Mesodermal cell (in vitro differentiated cells): ENCODE measurements at regions not wholly inside any gene's neighbourhood (a gene's known extent, or its start where the extent isn't known, plus 50 kb on each side); places are given as distances from the start of the nearest gene placed in this dataset.

ENCODE experiments used
- H3K27ac ChIP-seq: 2 replicates; pipeline ENCODE4 v1.7.0; 2013; ENCODE audit warnings: mild to moderate bottlenecking, low read depth, low read length, moderate library complexity; ENCODE audit not compliant: severe bottlenecking
- H3K36me3 ChIP-seq: 2 replicates; pipeline ENCODE4 v1.7.1; 2013; ENCODE audit warnings: mild to moderate bottlenecking, low read length, moderate library complexity; ENCODE audit not compliant: control insufficient read depth, insufficient read depth
- H3K4me1 ChIP-seq: one replicate; pipeline ENCODE4 v1.7.1; 2013; ENCODE audit warnings: mild to moderate bottlenecking, low read length; ENCODE audit not compliant: insufficient read depth, control insufficient read depth, poor library complexity, severe bottlenecking
- H3K4me3 ChIP-seq: 2 replicates; pipeline ENCODE4 v1.7.0; 2013; ENCODE audit warnings: low read length, control low read depth, mild to moderate bottlenecking; ENCODE audit not compliant: insufficient read depth, poor library complexity, severe bottlenecking; ENCODE audit errors: extremely low read depth
- H3K9me3 ChIP-seq: 2 replicates; pipeline ENCODE4 v1.7.1; 2013; ENCODE audit warnings: mild to moderate bottlenecking, low read length, moderate library complexity; ENCODE audit not compliant: control insufficient read depth
- WGBS, 2 experiments: methylation state at CpG; one replicate each; pipeline ENCODE4 v1.1.5; 2013; ENCODE audit warnings: missing lambda C conversion rate in 2 of 2; ENCODE audit not compliant: insufficient coverage in 2 of 2; 5-methylcytosine and 5-hydroxymethylcytosine counted together

GRCh38 chr15:93646193-93646592 lies 557.2 kb upstream of the RGMA start:
- no peak overlapping the region for H3K27ac ChIP-seq
- H3K9me3 ChIP-seq: no peaks in the 10 kb centered on the region
- no peak overlapping the region for H3K4me3 ChIP-seq
- no CpG with 5 or more reads among the region's 2 CpGs for WGBS, 2 experiments
- H3K4me1 ChIP-seq: no peaks in the 10 kb centered on the region
- H3K36me3 ChIP-seq: no peaks in the 10 kb centered on the region

GRCh38 chr15:93645594-93645993 lies 556.6 kb upstream of the RGMA start:
- H3K27ac ChIP-seq: no peak overlapping the region
- WGBS, 2 experiments: 94 to 98% methylated on average over 5 of the region's 6 CpGs
- no peaks in the 10 kb centered on the region for H3K4me1 ChIP-seq
- H3K4me3 ChIP-seq: no peak overlapping the region
- no peaks in the 10 kb centered on the region for H3K36me3 ChIP-seq
- H3K9me3 ChIP-seq: no peaks in the 10 kb centered on the region

- Histone ChIP-seq H3K4me1 (no peaks in the 10 kb centered on the region), H3K27ac (no peak overlapping the region), H3K9me3 (no peaks in the 10 kb centered on the region), H3K4me3 (no peak overlapping the region), H3K36me3 (no peaks in the 10 kb centered on the region)
Measured at GRCh38 chr15:93644595-93644994, 555.6 kb upstream of the RGMA start.

- Histone ChIP-seq H3K27ac (no peak overlapping the region), H3K4me1 (no peaks in the 10 kb centered on the region), H3K9me3 (no peaks in the 10 kb centered on the region), H3K36me3 (no peaks in the 10 kb centered on the region), H3K4me3 (no peak overlapping the region)
- 89 to 100% methylated on average over 1 to 2 of the region's 4 CpGs for WGBS, 2 experiments
Measured at GRCh38 chr15:93640411-93640962, 551.5 kb upstream of the RGMA start.

GRCh38 chr15:93631958-93632618 lies 543.1 kb upstream of the RGMA start:
- Histone ChIP-seq H3K4me3 (no peak overlapping the region), H3K27ac (no peak overlapping the region), H3K9me3 (no peaks in the 10 kb centered on the region), H3K36me3 (no peaks in the 10 kb centered on the region), H3K4me1 (no peaks in the 10 kb centered on the region)
- 89 to 93% methylated on average over 8 of the region's 9 CpGs for WGBS, 2 experiments

GRCh38 chr15:93619597-93619996 lies 530.6 kb upstream of the RGMA start:
- Histone ChIP-seq H3K4me3 (no peak overlapping the region), H3K27ac (no peak overlapping the region), H3K4me1 (no peaks in the 10 kb centered on the region), H3K36me3 (no peaks in the 10 kb centered on the region), H3K9me3 (no peaks in the 10 kb centered on the region)
- WGBS, 2 experiments: 69 to 70% methylated on average over 5 of the region's 5 CpGs

GRCh38 chr15:93617443-93617842 lies 528.4 kb upstream of the RGMA start:
- no peaks in the 10 kb centered on the region for H3K36me3 ChIP-seq
- H3K4me1 ChIP-seq: no peaks in the 10 kb centered on the region
- no peak overlapping the region for H3K27ac ChIP-seq
- H3K4me3 ChIP-seq: no peak overlapping the region
- H3K9me3 ChIP-seq: no peaks in the 10 kb centered on the region

- Histone ChIP-seq H3K4me3 (no peak overlapping the region), H3K27ac (no peak overlapping the region), H3K4me1 (no peaks in the 10 kb centered on the region), H3K36me3 (no peaks in the 10 kb centered on the region), H3K9me3 (no peaks in the 10 kb centered on the region)
- 89 to 94% methylated on average over 8 to 9 of the region's 11 CpGs for WGBS, 2 experiments
Measured at GRCh38 chr15:93614386-93615104, 525.5 kb upstream of the RGMA start.

- Histone ChIP-seq H3K9me3 (no peaks in the 10 kb centered on the region), H3K4me3 (no peak overlapping the region), H3K4me1 (no peaks in the 10 kb centered on the region), H3K27ac (no peak overlapping the region), H3K36me3 (no peaks in the 10 kb centered on the region)
- 100% methylated on average over 1 of the region's 3 CpGs; no CpG with 5 or more reads in 1 of the 2 experiments for WGBS, 2 experiments
Measured at GRCh38 chr15:93613386-93613785, 524.4 kb upstream of the RGMA start.

GRCh38 chr15:93612953-93613352 lies 523.9 kb upstream of the RGMA start:
- WGBS, 2 experiments: 100% methylated on average over 1 of the region's 2 CpGs; no CpG with 5 or more reads in 1 of the 2 experiments
- no peak overlapping the region for H3K27ac ChIP-seq
- no peaks in the 10 kb centered on the region for H3K36me3 ChIP-seq
- H3K4me1 ChIP-seq: no peaks in the 10 kb centered on the region
- H3K9me3 ChIP-seq: no peaks in the 10 kb centered on the region
- H3K4me3 ChIP-seq: no peak overlapping the region

GRCh38 chr15:93610944-93611343 lies 521.9 kb upstream of the RGMA start:
- Histone ChIP-seq H3K4me3 (no peak overlapping the region), H3K36me3 (no peaks in the 10 kb centered on the region), H3K4me1 (no peaks in the 10 kb centered on the region), H3K27ac (no peak overlapping the region), H3K9me3 (no peaks in the 10 kb centered on the region)
- WGBS, 2 experiments: 91 to 95% methylated on average over 6 to 7 of the region's 8 CpGs
